GM19351 (cell line): ENCODE measurements at regions not wholly inside any gene's neighbourhood (a gene's known extent, or its start where the extent isn't known, plus 50 kb on each side); places are given as distances from the start of the nearest gene placed in this dataset.

Experiments
- ATAC-seq: cut with Tn5 transposase; IDR thresholded peaks from one replicate; pipeline ENCODE4 v1.9.1; 2021; ENCODE audit warnings: mild to moderate bottlenecking, moderate library complexity; ENCODE audit not compliant: unreplicated experiment

GRCh38 chr2:150791567-150791966 lies 304.1 kb upstream of the RND3 start:
- ATAC-seq, result no peak

- ATAC-seq, result no peak
These were observed 302.0 kb upstream of the RND3 start for GRCh38 chr2:150789376-150789905.

GRCh38 chr2:150788426-150789140 lies 301.1 kb upstream of the RND3 start:
- no peak for ATAC-seq

- no peak for ATAC-seq
These were observed 300.1 kb upstream of the RND3 start for GRCh38 chr2:150787353-150788093.

- no peak for ATAC-seq
These were observed 296.9 kb upstream of the RND3 start for GRCh38 chr2:150784389-150784788.

GRCh38 chr2:150783896-150784295 lies 296.4 kb upstream of the RND3 start:
- ATAC-seq, result no peak

GRCh38 chr2:150783015-150783414 lies 295.5 kb upstream of the RND3 start:
- ATAC-seq, result no peak

- no peak for ATAC-seq
These were observed 295.1 kb upstream of the RND3 start for GRCh38 chr2:150782613-150783012.

GRCh38 chr2:150781142-150781541 lies 293.7 kb upstream of the RND3 start:
- ATAC-seq, result no peak

- no peak for ATAC-seq
These were observed 291.4 kb upstream of the RND3 start for GRCh38 chr2:150778828-150779227.

GRCh38 chr2:150769421-150769820 lies 282.0 kb upstream of the RND3 start:
- ATAC-seq, result no peak

GRCh38 chr2:150767991-150768746 lies 280.7 kb upstream of the RND3 start:
- no peak for ATAC-seq

GRCh38 chr2:150762571-150762970 lies 275.1 kb upstream of the RND3 start:
- no peak for ATAC-seq

GRCh38 chr2:150759531-150759930 lies 272.1 kb upstream of the RND3 start:
- ATAC-seq, result no peak

GRCh38 chr2:150759106-150759505 lies 271.6 kb upstream of the RND3 start:
- ATAC-seq, result no peak

GRCh38 chr2:150752229-150752628 lies 264.8 kb upstream of the RND3 start:
- no peak for ATAC-seq

GRCh38 chr2:150750720-150751119 lies 263.3 kb upstream of the RND3 start:
- ATAC-seq, result no peak

- ATAC-seq, result no peak
These were observed 254.6 kb upstream of the RND3 start for GRCh38 chr2:150742094-150742493.

- ATAC-seq, result no peak
These were observed 248.5 kb upstream of the RND3 start for GRCh38 chr2:150735894-150736498.

- no peak for ATAC-seq
These were observed 245.7 kb upstream of the RND3 start for GRCh38 chr2:150733051-150733618.

GRCh38 chr2:150732491-150732890 lies 245.0 kb upstream of the RND3 start:
- ATAC-seq, result no peak
